HG02678 (cell line): ENCODE measurements at regions not wholly inside any gene's neighbourhood (a gene's known extent, or its start where the extent isn't known, plus 50 kb on each side); places are given as distances from the start of the nearest gene placed in this dataset.
A peak's percentile ranks its signal among the peaks of the same experiment; 100 is the strongest.

Experiments
- ATAC-seq: cut with Tn5 transposase; IDR thresholded peaks from one replicate; pipeline ENCODE4 v1.9.1; 2021; ENCODE audit warnings: mild to moderate bottlenecking, moderate library complexity; ENCODE audit not compliant: unreplicated experiment

DNA sequence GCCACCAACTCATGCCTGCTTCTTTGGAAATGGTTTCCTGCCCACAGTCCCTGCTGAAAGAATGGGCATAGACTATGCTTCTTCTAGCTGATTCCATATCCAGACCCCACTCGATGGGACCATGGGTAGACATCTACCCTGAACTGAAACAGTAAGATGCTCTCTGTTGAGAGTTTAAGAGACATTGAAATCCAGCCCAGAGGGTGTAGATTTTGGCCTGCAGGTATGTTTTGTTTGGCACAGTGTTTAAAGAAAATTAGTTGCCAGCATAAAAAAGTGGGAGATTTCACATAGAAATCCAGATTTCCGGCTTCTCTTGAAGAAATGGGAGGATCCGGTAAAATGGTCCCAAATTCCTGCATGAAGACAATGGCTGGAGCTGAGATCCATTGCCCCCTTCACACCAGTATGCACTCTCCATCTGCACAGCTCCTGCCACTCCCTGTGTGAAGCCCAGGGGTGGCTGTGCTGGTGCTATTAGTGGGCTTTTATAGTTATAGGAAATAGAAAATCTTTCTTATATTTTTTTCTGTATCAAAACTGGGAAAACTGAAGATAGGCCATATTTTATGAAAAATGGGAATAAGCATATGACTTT is 218.1 kb downstream of the PTEN start:
- ATAC-seq, result no peak

DNA sequence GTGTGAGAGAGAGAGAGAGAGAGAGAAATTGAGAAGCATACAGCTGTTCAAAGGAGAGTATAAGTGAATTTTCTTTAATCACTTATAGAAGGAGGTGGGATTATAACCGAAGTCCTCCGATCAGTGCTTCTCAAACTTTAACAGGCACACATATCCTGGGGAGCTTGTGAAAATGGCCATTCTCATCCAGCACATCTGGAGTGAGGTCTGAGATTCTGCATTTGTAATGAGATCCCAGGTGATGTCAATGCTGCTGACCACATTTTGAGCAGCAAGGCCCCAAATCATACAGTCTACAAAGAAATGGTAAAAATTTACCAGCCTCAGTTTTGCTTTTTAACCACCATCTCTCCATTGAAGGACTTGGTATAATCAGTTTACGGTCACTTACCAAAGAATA is 219.0 kb downstream of the PTEN start:
- ATAC-seq, result peak; percentile 35

DNA sequence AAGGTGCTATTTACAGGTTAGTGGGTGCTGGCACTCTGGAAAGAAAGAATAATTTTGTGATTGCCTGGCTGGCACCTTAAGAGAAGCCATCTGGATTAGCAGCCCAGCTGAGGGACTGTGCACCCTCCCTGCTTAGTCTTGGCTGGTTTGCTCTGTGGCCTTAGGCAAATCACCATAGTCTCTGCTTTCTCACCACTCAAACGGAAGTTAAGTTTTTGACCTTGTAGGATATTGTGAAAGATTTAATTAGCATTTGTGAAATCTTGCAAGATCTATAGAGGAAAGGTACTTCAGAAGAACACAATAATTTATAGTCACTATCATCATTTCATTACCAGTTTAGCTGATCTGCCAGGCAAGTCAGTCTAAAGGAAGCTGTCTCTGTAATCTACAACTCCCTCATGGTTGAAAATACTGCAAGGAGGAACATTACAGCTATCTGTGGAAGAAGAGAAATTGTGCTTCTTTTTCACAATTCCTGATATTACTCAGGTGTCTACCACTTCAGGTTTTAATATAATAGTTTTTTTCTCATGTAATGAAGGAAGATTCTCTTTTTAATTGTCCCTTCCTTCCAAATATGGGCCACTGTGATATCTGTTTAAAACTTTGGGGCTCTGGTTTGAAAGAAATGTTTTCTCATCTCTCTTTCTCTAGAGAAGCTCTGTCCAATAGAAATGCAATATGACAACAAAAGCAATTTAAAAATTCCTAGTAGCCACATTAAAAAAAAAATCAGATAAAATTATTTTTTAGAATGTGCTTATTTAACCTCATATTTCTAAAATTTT is 219.6 kb downstream of the PTEN start:
- peak; percentile 72 for ATAC-seq

DNA sequence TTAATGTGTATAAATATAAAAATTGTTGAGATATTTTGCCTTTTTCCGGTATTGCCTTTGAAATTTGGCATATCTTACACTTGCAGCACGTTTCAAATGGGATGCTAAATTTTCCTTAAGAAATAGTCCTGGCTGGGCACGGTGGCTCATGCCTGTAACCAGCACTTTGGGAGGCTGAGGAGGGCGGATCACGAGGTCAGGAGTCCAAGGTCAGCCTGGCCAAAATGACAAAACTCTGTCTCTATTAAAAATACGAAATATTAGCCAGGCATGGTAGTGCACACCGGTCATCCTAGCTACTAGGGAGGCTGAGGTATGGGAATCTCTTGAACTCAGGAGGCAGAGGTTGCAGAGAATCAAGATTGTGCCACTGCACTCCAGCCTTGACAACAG is 220.2 kb downstream of the PTEN start:
- no peak for ATAC-seq

DNA sequence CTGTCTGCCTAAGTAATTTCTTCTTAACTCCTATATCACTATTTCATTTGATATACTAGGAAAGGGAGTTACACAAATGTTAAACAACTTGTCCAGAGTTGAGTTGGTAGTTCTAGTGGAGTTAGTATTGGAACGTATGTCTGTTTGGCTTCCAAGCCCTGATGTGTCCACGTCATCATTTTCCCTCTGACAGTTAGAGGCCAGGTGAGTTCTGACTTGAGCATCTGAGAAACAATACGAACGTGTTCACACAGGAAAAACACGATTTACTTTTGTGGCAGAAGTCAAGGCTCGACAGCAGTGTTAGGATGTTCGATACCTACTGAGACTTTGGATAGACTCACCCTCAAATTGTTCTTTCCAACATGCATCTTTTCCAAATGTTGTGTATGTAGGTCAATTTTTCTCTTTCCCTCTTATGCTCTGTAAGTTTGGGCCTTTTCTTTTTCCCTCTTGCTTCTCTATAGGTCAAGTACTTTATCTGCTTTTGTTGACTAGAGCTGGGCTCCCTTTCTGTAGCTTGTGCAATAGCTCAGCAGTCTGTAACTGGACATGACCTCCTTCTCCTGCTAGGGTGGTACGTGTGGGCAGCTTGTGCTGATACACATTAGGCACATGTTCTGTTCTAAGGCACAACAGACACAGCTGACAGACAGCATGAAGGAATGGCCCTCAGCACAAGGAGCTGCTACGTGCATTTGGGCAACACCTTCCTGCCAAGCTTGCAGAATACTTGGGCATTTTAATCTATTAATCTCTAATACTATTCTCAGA is 222.9 kb downstream of the PTEN start:
- no peak for ATAC-seq

DNA sequence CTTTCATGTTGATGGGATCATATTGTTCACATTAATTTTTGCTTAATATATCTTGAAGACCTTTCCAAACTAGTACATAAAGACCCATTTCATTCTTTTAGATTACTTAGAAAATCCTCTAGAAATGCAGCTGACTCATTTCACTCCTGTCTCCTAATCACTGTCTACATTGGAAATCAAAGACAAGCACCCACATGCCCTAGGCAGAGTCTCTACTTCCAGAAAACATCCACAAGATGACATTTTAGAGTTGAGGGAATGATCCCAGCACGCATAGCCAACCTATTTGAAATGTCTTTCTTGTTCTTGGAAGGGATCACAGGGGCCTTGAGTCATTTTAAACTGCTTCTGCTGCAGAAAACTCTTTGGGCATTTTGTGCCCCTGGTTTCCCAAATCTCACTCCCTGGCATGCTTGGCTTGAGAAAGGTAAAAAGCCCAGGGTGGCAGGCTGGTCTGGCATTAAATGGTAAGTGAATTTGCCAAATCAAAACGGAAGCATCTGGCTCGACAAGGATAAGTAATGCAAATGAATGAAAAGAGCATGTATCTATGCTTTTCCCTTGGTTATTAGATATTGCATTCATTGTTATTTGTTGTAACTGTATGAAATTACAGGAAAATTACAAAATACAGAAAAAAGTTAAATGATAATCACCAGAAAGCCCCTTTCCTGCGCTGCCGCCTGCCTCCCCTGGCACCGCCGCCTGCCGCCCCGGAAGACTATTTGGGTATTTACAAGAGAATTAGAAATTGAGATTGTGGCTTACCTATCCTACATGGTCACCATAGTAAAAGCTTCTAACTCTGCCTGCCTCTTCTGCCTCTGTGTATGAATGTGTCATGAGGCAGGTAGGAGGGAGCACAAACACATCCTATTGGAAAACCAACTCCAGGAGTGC is 225.3 kb downstream of the PTEN start:
- no peak for ATAC-seq

DNA sequence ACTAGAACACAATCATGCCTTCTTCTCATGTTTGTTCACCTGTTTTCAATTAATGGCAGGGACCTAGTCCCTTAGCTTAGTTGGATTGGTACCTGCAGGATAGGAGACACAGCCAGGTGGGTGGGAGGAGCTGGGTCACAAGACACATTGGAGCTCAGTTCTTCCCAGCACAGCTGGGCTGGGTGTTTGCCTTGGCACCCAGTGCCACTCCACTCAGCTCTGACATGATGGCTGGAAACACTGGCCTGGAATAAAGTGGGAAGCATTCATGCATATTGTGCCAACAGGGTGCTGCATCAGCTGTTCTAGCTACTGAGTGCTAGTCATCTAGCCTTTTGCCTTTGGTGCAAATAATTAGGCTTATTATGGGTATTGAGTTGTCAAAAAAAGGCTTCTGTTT is 226.1 kb downstream of the PTEN start:
- no peak for ATAC-seq

DNA sequence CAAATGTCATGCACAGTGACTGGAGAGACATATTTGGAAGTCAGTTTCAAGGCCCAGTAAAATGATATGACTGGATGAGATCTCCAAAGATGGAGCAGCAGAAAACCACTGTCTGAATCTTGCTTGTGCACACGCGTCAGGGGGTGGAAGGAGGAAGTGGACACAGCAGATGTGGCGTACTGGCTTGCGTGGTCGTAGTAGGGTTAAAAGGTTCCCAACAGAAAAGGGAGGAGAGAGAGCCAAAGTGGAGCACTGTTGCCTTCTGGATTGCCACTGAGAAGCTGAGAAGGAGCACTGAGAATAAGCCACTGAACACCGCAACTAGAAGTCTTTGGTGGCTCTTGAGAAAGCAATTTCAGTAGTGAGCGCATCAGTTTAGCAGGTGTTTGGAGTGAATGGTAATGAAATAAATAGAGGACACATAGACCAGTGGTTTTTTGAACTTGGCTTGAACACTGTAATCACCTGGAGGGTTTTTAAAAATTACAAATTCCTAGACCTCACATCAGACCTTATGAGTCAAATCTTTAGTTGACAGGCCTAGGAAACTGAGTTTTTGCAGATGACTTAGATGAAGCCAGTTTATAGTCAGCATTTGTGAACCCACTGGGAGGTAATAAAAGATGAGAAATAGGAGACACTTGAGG is 227.3 kb downstream of the PTEN start:
- peak; percentile 30 for ATAC-seq

DNA sequence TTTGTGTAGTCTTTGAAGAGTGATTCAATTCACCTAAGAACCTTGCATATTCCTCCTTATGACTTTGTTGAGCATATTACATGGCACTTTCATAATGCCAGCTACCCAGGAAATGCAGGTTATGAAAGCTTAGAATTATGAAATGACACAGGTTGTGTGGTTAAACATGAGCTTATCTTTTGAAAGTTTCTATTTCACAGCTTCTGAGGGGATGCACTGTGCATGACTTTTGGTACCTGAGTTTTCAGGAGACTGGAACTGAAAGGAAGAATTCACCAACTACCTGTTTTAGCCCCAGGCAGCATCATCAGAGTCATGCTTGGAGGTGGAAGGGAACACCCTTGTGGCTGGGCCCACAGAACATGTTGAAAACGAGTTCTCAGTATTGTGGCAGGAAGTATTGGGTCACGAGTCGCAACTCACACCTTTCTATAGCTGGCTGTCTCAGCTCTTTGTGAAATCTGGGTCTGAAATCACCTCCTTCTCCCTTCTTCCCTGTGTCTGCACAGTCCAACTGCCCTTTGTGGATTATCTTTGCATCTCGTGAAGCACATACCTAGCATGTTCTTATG is 228.2 kb downstream of the PTEN start:
- peak; percentile 80 for ATAC-seq

DNA sequence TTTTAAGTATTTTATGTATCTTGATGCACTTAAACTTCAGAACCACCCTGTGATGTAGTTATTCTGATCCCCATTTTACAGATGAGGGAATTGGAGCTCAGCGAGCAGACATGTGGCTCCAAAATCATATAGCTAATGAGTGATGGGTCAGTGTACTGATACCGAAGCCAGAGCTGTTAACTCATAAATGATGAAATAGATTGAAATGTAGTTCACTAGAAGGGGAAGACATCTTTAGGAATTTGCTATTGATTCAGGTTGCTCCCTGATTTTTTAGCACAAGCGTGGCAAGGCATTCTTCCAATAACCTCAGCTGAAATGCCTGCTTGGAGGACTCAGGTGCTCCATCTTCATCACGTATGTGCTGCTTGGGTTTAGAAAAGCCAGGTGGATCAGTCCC is 228.8 kb downstream of the PTEN start:
- no peak for ATAC-seq

DNA sequence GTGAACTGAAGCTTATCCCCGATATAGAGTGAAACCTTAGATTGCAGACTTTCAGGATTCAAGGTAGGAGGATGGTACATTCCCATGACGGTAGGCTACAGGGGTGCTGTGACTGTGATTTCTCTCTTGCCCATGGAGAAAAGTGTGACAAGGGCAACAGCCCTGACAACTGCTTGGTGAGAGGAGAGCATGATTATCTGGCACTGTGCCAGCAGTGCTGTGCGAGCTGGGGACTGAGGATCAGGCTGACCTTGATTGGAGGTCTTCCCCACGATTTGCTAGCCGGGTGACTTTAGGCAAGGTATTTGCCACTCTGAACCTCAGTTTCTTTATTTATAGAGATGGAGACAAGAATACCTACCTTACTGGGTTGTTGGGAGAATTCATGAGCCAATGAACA is 229.5 kb downstream of the PTEN start:
- no peak for ATAC-seq

DNA sequence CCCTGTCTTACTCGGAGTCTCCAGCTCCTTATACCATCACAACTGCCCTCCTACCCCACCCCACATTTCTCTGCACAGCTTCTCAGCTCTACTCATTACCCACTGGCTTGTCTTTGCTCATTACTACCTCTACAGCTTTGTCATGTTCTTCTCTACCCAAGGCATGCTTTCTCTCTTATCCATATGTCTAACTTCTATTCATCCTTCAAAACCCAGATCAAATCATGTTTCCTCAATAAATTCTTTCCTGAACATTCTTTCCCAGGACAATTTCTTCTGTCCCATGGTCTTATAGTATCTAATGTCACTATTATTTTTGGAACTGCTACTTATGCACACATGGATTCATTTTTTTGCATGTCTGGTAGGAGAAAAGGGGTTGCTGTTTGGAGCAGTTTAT is 231.4 kb downstream of the PTEN start:
- no peak for ATAC-seq

DNA sequence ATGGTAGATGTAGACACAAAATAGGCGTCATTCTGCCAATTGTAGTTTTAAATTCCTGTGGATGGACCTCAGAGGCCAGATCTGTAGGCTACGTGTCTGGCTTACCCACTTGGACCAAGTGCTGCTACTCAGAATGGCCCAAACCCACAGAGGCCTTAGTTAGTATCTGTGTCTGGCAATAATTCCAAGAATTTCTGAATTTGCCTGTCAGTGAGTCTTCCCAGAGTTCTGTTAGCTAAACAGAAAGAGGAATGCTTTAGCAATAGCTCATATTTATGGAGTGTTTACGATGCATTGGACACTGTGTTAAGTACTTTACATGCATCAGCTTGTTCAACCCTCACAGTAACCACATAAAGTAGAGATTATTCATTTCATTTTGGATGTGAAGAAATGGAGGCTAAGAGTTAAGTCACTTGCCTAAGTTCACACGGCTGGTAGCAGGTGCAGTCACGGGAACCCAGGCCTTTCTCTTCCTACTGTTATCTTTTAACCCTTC is 231.8 kb downstream of the PTEN start:
- no peak for ATAC-seq

DNA sequence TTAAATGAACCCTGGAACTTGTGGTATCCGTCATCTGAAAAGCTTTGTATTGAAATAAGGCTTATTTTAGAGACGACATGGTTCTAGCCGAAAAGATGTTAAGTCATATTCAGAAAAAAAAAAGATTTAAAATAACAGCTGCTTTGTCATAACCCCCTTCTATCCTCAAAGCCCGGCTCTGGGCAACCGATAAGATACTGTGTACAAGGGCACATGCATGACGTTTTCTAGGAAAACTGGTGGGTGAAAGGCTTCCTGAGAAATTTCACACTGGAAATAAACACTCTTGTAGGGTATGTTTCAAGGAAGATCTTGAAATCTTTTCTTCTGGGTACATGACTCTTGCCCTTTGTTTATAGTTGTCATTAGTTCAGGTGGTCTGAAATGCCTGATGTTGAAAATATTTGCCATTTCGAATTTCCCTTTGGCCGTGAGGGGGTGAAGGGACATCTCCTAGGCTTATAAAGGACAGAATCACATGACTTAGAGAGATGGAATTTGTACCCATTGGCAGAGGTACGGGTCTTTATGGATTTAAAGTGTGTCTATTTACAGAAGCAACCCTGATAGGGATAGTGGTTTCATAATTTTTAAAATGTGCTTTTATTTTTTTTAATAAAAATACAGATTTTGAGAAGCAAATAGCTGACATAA is 232.5 kb downstream of the PTEN start:
- ATAC-seq, result no peak

DNA sequence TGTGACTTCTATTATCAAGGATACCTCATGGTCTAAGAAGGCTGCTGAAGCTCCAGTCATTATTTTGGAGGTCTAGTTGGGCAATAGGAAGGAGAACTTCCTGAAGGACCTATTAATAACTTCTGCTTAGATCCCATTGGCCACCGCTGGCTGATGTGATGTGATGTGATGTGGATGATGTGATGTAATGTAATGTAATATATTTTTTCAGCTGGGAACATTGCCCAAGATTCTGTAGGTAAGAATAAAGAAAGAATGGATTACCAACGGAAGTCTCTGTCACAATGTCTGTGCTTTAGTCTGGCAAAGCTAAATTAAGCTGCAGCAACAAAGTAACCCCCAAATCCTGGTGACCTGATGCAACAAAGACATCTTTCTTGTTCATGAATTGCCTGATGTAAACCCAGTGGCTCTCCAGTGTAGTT is 233.7 kb downstream of the PTEN start:
- no peak for ATAC-seq

DNA sequence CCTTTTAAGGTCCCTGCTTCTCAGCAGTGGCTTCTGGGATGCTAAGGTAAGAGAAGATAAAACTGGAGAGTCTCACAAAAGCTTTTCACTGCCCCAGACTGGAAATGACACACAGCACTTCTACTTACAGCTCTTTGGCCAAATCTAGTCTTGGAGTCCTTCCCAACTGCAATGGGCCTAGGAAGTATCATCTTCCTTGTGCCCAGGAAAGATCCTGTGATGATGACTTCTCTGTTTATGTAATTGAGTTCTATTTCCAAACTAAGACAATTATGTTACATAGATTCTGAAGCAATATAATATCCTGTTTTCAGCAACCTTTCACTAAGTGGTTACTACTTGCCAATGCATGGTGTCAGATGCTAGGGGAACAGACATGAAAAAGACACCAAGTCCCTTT is 234.1 kb downstream of the PTEN start:
- no peak for ATAC-seq

DNA sequence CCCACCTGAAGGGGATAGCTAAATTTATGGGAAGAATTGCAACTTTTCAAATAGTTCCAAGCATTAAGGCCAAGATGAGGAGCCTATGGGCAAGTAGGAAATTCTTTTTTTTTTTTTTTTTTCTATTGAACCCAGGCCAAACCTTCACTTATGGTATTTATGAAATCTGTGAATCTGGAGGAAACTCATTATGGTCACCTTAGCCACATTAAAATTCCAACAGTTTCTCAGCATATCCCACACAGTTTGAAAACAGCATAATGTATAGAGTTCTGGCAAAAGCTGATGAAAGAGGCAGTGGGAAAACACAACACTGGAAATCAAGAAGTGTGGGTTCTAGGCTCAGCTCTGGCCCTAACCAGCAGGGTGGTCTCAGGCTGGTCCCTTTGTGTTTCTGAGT is 236.9 kb downstream of the PTEN start:
- ATAC-seq, result no peak

DNA sequence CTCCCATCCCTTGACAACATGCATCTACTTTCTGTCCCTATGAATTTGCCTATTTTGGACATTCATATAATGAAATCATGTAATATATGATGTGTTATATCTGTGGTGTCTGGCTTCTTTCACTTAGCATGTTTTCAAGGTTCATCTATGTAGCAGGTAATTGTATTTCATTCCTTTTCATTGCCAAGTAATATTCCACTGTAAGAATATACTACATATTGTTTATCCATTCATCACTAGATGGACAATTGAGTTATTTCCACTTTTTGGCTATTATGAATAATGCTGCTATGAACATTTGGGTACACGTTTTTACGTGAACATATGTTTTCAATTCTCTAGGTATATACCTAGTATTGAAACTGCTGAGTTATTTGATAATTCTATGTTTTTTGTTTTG is 238.2 kb downstream of the PTEN start:
- no peak for ATAC-seq

DNA sequence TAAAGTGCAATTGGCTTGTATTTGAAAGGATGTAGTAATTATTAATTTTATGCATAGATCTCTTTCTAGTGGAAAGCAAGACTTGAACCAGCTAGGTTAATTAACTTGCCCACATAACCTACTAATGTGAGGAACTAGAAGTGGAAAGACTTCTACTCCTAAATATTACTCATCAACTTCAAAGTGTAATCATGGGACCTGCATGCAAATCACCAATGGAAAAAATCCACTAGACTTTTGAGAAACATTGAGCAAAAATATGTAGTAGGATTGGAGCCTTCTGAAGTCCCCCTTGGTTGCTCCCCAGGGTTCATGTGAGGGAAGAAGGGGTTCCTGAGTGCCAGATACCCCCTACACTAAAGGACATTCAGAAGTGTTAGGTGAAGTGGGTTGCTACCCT is 240.2 kb downstream of the PTEN start:
- no peak for ATAC-seq
